Liver (tissue), 8 donors: ENCODE measurements at regions not wholly inside any gene's neighbourhood (a gene's known extent, or its start where the extent isn't known, plus 50 kb on each side); places are given as distances from the start of the nearest gene placed in this dataset.

Source experiments
- DNase-seq: peaks from one replicate; pipeline ENCODE4 v3.0.0-alpha.2; 2017; ENCODE audit warnings: low spot score
- H3K27ac ChIP-seq, 2 donors: one replicate each; pipeline ENCODE4 v1.7.0; 2013; ENCODE audit warnings: inconsistent platforms in 2 of 2, low read length in 2 of 2, control low read depth in 1 of 2, low read depth in 1 of 2, mild to moderate bottlenecking in 1 of 2
- H3K27me3 ChIP-seq, 4 donors: one replicate each; pipeline versions ENCODE4 v1.6.1 to v1.7.0; 2013; ENCODE audit warnings: low read length in 3 of 4, inconsistent platforms in 1 of 4, mild to moderate bottlenecking in 1 of 4, moderate library complexity in 1 of 4; ENCODE audit not compliant: control insufficient read depth in 4 of 4, insufficient read depth in 4 of 4
- H3K36me3 ChIP-seq, 4 donors: one replicate each; pipeline versions ENCODE4 v1.6.1 to v1.7.0; 2013; ENCODE audit warnings: low read length in 3 of 4, mild to moderate bottlenecking in 3 of 4, low read depth in 1 of 4, moderate library complexity in 1 of 4; ENCODE audit not compliant: control insufficient read depth in 4 of 4, insufficient read depth in 3 of 4
- H3K4me1 ChIP-seq, 4 donors: one replicate each; pipeline versions ENCODE4 v1.6.1 to v1.7.0; 2013; ENCODE audit warnings: low read length in 3 of 4, mild to moderate bottlenecking in 3 of 4, moderate library complexity in 1 of 4; ENCODE audit not compliant: control insufficient read depth in 4 of 4, insufficient read depth in 4 of 4
- H3K4me3 ChIP-seq, 3 donors: one replicate each; pipeline versions ENCODE4 v1.6.1 to v1.7.0; 2013; ENCODE audit warnings: low read length in 3 of 3, control low read depth in 1 of 3, low read depth in 1 of 3, mild to moderate bottlenecking in 1 of 3
- H3K9ac ChIP-seq, 2 donors: one replicate each; pipeline ENCODE4 v1.7.0; 2013; ENCODE audit warnings: low read length in 2 of 2, mild to moderate bottlenecking in 2 of 2, moderate library complexity in 2 of 2, control low read depth in 1 of 2, low read depth in 1 of 2
- H3K9me3 ChIP-seq, 4 donors: one replicate each; pipeline versions ENCODE4 v1.6.1 to v1.7.0; 2013; ENCODE audit warnings: low read length in 3 of 4; ENCODE audit not compliant: control insufficient read depth in 4 of 4
- EGR1 ChIP-seq, 2 donors: IDR thresholded peaks; 2 replicates each; pipeline ENCODE4 v1.6.1; 2016 to 2018; ENCODE audit warnings: antibody characterized with exemption in 2 of 2, low read depth in 2 of 2
- FOXA1 ChIP-seq: IDR thresholded peaks from 2 replicates; pipeline ENCODE4 v1.6.1; 2016; ENCODE audit warnings: antibody characterized with exemption
- FOXA2 ChIP-seq: IDR thresholded peaks from 2 replicates; pipeline ENCODE4 v1.6.1; 2016; ENCODE audit warnings: antibody characterized with exemption
- GABPA ChIP-seq, 2 donors: IDR thresholded peaks in 1 of 2; conservative IDR thresholded peaks in 1 of 2; 2 replicates each; pipeline ENCODE4 v1.6.1; 2016; ENCODE audit warnings: antibody characterized with exemption in 2 of 2, mild to moderate bottlenecking in 1 of 2, moderate library complexity in 1 of 2
- HNF4G ChIP-seq: IDR thresholded peaks from 2 replicates; pipeline ENCODE4 v1.6.1; 2016; ENCODE audit warnings: antibody characterized with exemption
- MAX ChIP-seq: IDR thresholded peaks from 2 replicates; pipeline ENCODE4 v1.6.1; 2016; ENCODE audit warnings: antibody characterized with exemption
- NR2F2 ChIP-seq: IDR thresholded peaks from 2 replicates; pipeline ENCODE4 v1.6.1; 2016; ENCODE audit warnings: antibody characterized with exemption
- RAD21 ChIP-seq, 2 donors: IDR thresholded peaks; 2 replicates each; pipeline ENCODE4 v1.6.1; 2016; ENCODE audit warnings: antibody characterized with exemption in 2 of 2, mild to moderate bottlenecking in 2 of 2
- RXRA ChIP-seq, 2 donors: IDR thresholded peaks; 2 replicates each; pipeline ENCODE4 v1.6.1; 2017 to 2018; ENCODE audit warnings: antibody characterized with exemption in 2 of 2, mild to moderate bottlenecking in 1 of 2
- SP1 ChIP-seq: IDR thresholded peaks from 2 replicates; pipeline ENCODE4 v1.6.1; 2018; ENCODE audit warnings: antibody characterized with exemption, mild to moderate bottlenecking
- TAF1 ChIP-seq: conservative IDR thresholded peaks from 2 replicates; pipeline ENCODE4 v1.6.1; 2016; ENCODE audit warnings: antibody characterized with exemption, mild to moderate bottlenecking
- YY1 ChIP-seq: IDR thresholded peaks from 2 replicates; pipeline ENCODE4 v1.6.1; 2016; ENCODE audit warnings: antibody characterized with exemption, mild to moderate bottlenecking
- WGBS: extraction: QIAGEN DNeasy Blood & Tissue Kit; methylation state at CpG from one replicate; pipeline ENCODE4 v1.1.7; 2013; 5-methylcytosine and 5-hydroxymethylcytosine counted together
- TF ChIP-seq, protein P1 (sequence below): fragments of 150-350 bp; IDR thresholded peaks from 2 replicates; pipeline ENCODE4 v1.5.1; 2017; ENCODE audit warnings: improper control_type of control experiment, low read depth, low read length; ENCODE audit not compliant: missing input control
- TF ChIP-seq, protein P2 (sequence below): IDR thresholded peaks from 2 replicates; pipeline ENCODE4 v1.6.1; 2016; ENCODE audit warnings: antibody characterized with exemption, mild to moderate bottlenecking
- TF ChIP-seq, protein P3 (sequence below): IDR thresholded peaks from 2 replicates; pipeline ENCODE4 v1.6.1; 2016; ENCODE audit warnings: antibody characterized with exemption
- TF ChIP-seq, protein P4 (sequence below): IDR thresholded peaks from 2 replicates; pipeline ENCODE4 v1.6.1; 2016; ENCODE audit warnings: antibody characterized with exemption
- donor health status: healthy.
- donor health status: healthy.
- donor health status: healthy.
- donor health status: healthy.
- donor health status: healthy.

DNA sequence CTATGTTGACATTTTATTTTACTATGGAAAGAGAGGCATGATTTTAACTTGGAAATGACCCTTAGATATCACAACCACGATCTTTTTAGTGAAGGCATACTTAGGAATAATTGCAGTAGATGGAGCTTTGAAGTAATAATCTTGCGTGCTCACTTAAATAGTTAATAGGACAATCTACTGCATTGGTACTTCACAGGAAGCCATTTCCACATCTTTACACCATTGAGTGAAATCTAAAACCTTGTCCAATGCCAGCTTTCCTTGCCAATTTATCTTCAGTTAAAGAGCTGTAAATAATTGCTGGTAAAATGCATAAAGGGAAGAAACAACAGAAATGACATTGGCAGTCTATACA is 586.3 kb downstream of the ADGRL2 start:
- H3K4me1 ChIP-seq = no peaks in the 10 kb centered on the region
- no peak overlapping the region for H3K9ac ChIP-seq
- no peaks in the 10 kb centered on the region for H3K27me3 ChIP-seq
- DNase-seq = no peak
- H3K27ac ChIP-seq = no peak overlapping the region
- no peak overlapping the region for H3K4me3 ChIP-seq
- no peak for TF ChIP-seq RAD21 (IDR thresholded peaks at IDR 0.05)
- no peak for TF ChIP-seq SP1
- no peak for TF ChIP-seq FOXA1
- TF ChIP-seq, protein P1, sequence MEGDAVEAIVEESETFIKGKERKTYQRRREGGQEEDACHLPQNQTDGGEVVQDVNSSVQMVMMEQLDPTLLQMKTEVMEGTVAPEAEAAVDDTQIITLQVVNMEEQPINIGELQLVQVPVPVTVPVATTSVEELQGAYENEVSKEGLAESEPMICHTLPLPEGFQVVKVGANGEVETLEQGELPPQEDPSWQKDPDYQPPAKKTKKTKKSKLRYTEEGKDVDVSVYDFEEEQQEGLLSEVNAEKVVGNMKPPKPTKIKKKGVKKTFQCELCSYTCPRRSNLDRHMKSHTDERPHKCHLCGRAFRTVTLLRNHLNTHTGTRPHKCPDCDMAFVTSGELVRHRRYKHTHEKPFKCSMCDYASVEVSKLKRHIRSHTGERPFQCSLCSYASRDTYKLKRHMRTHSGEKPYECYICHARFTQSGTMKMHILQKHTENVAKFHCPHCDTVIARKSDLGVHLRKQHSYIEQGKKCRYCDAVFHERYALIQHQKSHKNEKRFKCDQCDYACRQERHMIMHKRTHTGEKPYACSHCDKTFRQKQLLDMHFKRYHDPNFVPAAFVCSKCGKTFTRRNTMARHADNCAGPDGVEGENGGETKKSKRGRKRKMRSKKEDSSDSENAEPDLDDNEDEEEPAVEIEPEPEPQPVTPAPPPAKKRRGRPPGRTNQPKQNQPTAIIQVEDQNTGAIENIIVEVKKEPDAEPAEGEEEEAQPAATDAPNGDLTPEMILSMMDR = no peak
- no peak for TF ChIP-seq NR2F2
- TF ChIP-seq, protein P2, sequence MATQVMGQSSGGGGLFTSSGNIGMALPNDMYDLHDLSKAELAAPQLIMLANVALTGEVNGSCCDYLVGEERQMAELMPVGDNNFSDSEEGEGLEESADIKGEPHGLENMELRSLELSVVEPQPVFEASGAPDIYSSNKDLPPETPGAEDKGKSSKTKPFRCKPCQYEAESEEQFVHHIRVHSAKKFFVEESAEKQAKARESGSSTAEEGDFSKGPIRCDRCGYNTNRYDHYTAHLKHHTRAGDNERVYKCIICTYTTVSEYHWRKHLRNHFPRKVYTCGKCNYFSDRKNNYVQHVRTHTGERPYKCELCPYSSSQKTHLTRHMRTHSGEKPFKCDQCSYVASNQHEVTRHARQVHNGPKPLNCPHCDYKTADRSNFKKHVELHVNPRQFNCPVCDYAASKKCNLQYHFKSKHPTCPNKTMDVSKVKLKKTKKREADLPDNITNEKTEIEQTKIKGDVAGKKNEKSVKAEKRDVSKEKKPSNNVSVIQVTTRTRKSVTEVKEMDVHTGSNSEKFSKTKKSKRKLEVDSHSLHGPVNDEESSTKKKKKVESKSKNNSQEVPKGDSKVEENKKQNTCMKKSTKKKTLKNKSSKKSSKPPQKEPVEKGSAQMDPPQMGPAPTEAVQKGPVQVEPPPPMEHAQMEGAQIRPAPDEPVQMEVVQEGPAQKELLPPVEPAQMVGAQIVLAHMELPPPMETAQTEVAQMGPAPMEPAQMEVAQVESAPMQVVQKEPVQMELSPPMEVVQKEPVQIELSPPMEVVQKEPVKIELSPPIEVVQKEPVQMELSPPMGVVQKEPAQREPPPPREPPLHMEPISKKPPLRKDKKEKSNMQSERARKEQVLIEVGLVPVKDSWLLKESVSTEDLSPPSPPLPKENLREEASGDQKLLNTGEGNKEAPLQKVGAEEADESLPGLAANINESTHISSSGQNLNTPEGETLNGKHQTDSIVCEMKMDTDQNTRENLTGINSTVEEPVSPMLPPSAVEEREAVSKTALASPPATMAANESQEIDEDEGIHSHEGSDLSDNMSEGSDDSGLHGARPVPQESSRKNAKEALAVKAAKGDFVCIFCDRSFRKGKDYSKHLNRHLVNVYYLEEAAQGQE = no peak
- no peak for TF ChIP-seq TAF1
- no peaks in the 10 kb centered on the region for H3K9me3 ChIP-seq
- 79% methylated on average over 2 of the region's 2 CpGs for WGBS
- H3K36me3 ChIP-seq = no peaks in the 10 kb centered on the region

DNA sequence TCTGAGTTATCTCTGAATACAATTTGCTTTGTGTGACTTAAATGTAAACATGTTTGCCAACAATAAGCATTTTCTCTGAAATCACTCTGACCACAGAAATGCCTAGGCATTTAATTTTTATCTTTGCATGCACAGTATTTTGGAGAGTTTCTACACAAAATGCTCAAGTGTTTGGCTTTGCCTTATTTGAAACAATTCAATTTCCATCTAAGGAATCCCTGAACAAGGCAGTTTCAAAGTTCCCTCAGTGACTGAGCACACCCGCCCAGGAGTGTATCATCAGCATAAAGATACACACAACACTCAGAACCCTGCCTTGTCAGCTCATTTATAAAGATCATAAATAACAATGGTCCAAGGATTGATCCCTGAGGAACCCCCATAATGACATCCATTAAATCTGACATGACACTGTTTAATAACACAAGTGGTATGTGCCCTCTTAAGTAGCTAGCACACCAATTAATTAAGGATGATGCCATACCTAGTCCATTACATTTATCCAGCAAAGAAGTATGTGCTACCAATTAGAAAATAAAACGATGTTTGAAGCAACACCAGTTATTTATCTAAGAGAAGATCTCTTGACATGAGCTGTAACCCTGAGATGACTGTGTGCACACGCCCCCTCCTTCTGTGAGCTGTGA is 585.8 kb downstream of the ADGRL2 start:
- WGBS = 73% methylated on average over 3 of the region's 3 CpGs
- DNase-seq = no peak
- Histone ChIP-seq H3K27me3 (no peaks in the 10 kb centered on the region), H3K9ac (no peak overlapping the region), H3K36me3 (no peaks in the 10 kb centered on the region), H3K27ac (no peak overlapping the region), H3K9me3 (no peaks in the 10 kb centered on the region), H3K4me1 (no peaks in the 10 kb centered on the region), H3K4me3 (no peak overlapping the region)
- no peak for TF ChIP-seq SP1
- no peak for TF ChIP-seq GABPA (IDR thresholded peaks at IDR 0.05 in 1 of 2, conservative IDR thresholded peaks at IDR 0.05 in 1 of 2)
- TF ChIP-seq RAD21 (IDR thresholded peaks at IDR 0.05) = no peak
- no peak for TF ChIP-seq FOXA1
- TF ChIP-seq, protein P3, sequence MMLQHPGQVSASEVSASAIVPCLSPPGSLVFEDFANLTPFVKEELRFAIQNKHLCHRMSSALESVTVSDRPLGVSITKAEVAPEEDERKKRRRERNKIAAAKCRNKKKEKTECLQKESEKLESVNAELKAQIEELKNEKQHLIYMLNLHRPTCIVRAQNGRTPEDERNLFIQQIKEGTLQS = no peak
- no peak for TF ChIP-seq HNF4G
- no peak for TF ChIP-seq EGR1 (IDR thresholded peaks at IDR 0.05; ENCODE audit: low read depth in 2 of 2)
- no peak for TF ChIP-seq TAF1
- no peak for TF ChIP-seq MAX

DNA sequence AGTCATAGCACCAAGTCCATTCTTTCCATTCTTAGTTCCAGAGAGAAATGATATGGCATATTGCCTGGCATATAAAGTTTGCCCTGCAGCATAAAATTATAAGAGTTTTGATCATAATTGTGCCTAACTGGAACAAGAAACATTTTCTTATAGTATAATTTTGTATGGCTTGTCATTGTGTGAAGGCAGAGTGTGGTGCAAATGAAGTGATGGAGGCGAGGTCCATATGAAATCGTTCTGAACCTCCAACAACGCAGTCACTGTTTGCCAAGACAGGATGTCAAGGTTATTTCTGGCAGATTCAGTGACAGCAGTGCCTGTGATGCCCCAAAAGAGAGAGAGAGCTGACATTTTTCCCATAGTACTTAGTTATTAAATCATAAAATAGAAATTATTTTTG is 584.0 kb downstream of the ADGRL2 start:
- DNase-seq = no peak
- Histone ChIP-seq H3K4me1 (no peaks in the 10 kb centered on the region), H3K9ac (no peak overlapping the region), H3K27me3 (no peaks in the 10 kb centered on the region), H3K9me3 (no peaks in the 10 kb centered on the region), H3K36me3 (no peaks in the 10 kb centered on the region), H3K4me3 (no peak overlapping the region), H3K27ac (no peak overlapping the region)
- 68% methylated on average over 3 of the region's 3 CpGs for WGBS
- TF ChIP-seq EGR1 (IDR thresholded peaks at IDR 0.05; ENCODE audit: low read depth in 2 of 2) (no peak), FOXA2 (no peak), HNF4G (no peak), GABPA (IDR thresholded peaks at IDR 0.05 in 1 of 2, conservative IDR thresholded peaks at IDR 0.05 in 1 of 2) (no peak), NR2F2 (no peak), YY1 (no peak), TAF1 (no peak), RXRA (IDR thresholded peaks at IDR 0.05) (no peak)
- TF ChIP-seq, protein P1 = no peak
- TF ChIP-seq, protein P4, sequence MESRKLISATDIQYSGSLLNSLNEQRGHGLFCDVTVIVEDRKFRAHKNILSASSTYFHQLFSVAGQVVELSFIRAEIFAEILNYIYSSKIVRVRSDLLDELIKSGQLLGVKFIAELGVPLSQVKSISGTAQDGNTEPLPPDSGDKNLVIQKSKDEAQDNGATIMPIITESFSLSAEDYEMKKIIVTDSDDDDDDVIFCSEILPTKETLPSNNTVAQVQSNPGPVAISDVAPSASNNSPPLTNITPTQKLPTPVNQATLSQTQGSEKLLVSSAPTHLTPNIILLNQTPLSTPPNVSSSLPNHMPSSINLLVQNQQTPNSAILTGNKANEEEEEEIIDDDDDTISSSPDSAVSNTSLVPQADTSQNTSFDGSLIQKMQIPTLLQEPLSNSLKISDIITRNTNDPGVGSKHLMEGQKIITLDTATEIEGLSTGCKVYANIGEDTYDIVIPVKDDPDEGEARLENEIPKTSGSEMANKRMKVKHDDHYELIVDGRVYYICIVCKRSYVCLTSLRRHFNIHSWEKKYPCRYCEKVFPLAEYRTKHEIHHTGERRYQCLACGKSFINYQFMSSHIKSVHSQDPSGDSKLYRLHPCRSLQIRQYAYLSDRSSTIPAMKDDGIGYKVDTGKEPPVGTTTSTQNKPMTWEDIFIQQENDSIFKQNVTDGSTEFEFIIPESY = no peak
